HG03159 (cell line): ENCODE measurements at regions not wholly inside any gene's neighbourhood (a gene's known extent, or its start where the extent isn't known, plus 50 kb on each side); places are given as distances from the start of the nearest gene placed in this dataset.

Source experiments
- ATAC-seq: cut with Tn5 transposase; IDR thresholded peaks from one replicate; pipeline ENCODE4 v1.9.1; 2021; ENCODE audit warnings: mild to moderate bottlenecking, moderate library complexity; ENCODE audit not compliant: unreplicated experiment

- no peak for ATAC-seq
Observed at GRCh38 chr18:22260208-22260820, 90.9 kb downstream of the GATA6 start.

GRCh38 chr18:22257022-22257543 lies 87.7 kb downstream of the GATA6 start:
- no peak for ATAC-seq

- no peak for ATAC-seq
Observed at GRCh38 chr18:22254088-22254487, 84.7 kb downstream of the GATA6 start.

- no peak for ATAC-seq
Observed at GRCh38 chr18:22253676-22254075, 84.3 kb downstream of the GATA6 start.

GRCh38 chr18:22253156-22253555 lies 83.8 kb downstream of the GATA6 start:
- no peak for ATAC-seq
